Breast epithelium (tissue), 3 donors: ENCODE measurements at regions not wholly inside any gene's neighbourhood (a gene's known extent, or its start where the extent isn't known, plus 50 kb on each side); places are given as distances from the start of the nearest gene placed in this dataset.

ENCODE experiments used
- CTCF ChIP-seq, 3 donors: fragments of 450-650 bp; IDR thresholded peaks; one replicate each; pipeline ENCODE4 v1.5.1; 2016 to 2017; ENCODE audit warnings: antibody characterized with exemption in 3 of 3, mild to moderate bottlenecking in 3 of 3, moderate library complexity in 3 of 3
- POLR2A ChIP-seq: fragments of 450-650 bp; IDR thresholded peaks from one replicate; pipeline ENCODE4 v1.6.1; 2016; ENCODE audit warnings: antibody characterized with exemption, mild to moderate bottlenecking, moderate library complexity

- TF ChIP-seq POLR2A (no peak), CTCF (IDR thresholded peaks at IDR 0.05) (no peak)
These were observed 102.4 kb upstream of the ADRA2C start for GRCh38 chr4:3663791-3664190.
